Left lung (tissue), 4 donors: ENCODE measurements at regions not wholly inside any gene's neighbourhood (a gene's known extent, or its start where the extent isn't known, plus 50 kb on each side); places are given as distances from the start of the nearest gene placed in this dataset.

ENCODE experiments used
- ATAC-seq: fragments of 200-7000 bp; cut with Tn5 transposase; one replicate; pipeline ENCODE4 v1.9.1; 2020; ENCODE audit warnings: moderate library complexity
- DNase-seq, 4 donors: peaks; one replicate each; pipeline ENCODE4 v3.0.0-alpha.2; 2013 to 2020
- H3K27ac ChIP-seq, 2 donors: fragments of 200-600 bp; sonication (generic) in 1 of 2; one replicate each; pipeline versions ENCODE4 v1.5.0 to v1.8.0; 2020 to 2021
- H3K27me3 ChIP-seq, 2 donors: fragments of 200-600 bp; sonication (generic) in 1 of 2; one replicate each; pipeline versions ENCODE4 v1.5.0 to v1.8.0; 2020 to 2021
- H3K36me3 ChIP-seq, 2 donors: fragments of 200-600 bp; sonication (generic) in 1 of 2; one replicate each; pipeline versions ENCODE4 v1.5.0 to v1.8.0; 2020 to 2021
- H3K4me1 ChIP-seq, 2 donors: fragments of 200-600 bp; one replicate each; pipeline ENCODE4 v1.8.0; 2021
- H3K4me3 ChIP-seq, 2 donors: fragments of 200-600 bp; sonication (generic) in 1 of 2; one replicate each; pipeline versions ENCODE4 v1.5.0 to v1.8.0; 2020 to 2021; ENCODE audit warnings: mild to moderate bottlenecking in 1 of 2
- H3K9me3 ChIP-seq, 2 donors: fragments of 200-600 bp; sonication (generic) in 1 of 2; one replicate each; pipeline versions ENCODE4 v1.5.0 to v1.8.0; 2020 to 2021
- CTCF ChIP-seq, 2 donors: fragments of 200-600 bp; sonication (generic) in 1 of 2; IDR thresholded peaks; one replicate each; pipeline versions ENCODE4 v1.5.0 to v1.8.0; 2021; ENCODE audit warnings: antibody characterized with exemption in 2 of 2
- intact Hi-C, 2 donors: fragments of 100-400 bp; cut with DNase I; formaldehyde crosslinking; loops; one replicate each; pipeline versions ENCODE4 v1.11.2 to v1.14.2; 2022
- donor health status: DM: no; HTN: yes; CAD: no.
- donor health status: DM: no; HTN: no; CAD: no.

DNA sequence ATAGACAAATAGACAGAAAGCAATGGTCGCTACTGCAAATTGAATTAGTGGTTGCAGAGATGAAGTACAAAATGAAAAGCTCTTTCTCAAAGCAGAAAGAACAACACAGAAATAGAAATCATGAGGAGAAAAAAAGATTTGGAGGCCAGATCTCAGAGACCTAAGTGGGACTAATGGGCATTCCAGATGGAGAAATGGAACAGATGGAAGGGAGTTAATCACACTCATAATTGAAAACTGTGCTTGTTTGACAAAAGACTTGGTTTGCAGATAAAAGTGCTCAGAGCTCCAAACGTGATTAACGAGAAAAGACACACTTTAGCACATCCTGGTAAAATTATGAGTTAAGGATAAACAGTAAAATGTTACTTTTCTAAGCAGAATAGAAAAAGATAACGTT, 58.1 kb upstream of the SNRPB2 start:
- Histone ChIP-seq H3K27me3 (no peaks in the 10 kb centered on the region), H3K4me1 (no peaks in the 10 kb centered on the region), H3K4me3 (no peak overlapping the region), H3K27ac (no peak overlapping the region), H3K9me3 (peaks cover 0 to 11% of the 10 kb centered on the region in 2 donors), H3K36me3 (no peaks in the 10 kb centered on the region)
- DNase-seq (peak in 1 of 4 donors; percentile 15), ATAC-seq (no peak)
- intact Hi-C loops, result no loop called here
- no peak for TF ChIP-seq CTCF (IDR thresholded peaks at IDR 0.05)

DNA sequence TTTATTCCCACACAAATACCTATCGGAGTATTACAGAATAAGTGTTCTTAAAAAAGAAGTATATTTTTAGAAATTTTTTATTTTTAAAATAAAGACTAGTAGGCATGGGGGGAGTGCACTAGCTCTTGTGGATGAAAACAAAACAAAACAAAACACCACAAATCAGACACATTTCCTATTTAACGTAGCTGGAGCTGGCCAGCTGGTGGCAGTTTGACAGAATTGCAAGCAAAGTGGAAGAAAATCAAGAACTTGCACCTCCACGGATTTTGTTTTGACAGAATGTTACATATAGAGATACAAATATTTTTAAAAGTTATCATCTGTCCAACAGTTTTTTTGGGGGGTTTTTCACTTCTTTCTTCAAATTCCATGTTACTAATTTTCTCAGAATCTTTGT, 63.6 kb upstream of the SNRPB2 start:
- intact Hi-C loops, result no loop called here
- Histone ChIP-seq H3K27me3 (no peaks in the 10 kb centered on the region), H3K27ac (no peak overlapping the region), H3K9me3 (no peaks in the 10 kb centered on the region), H3K4me1 (no peaks in the 10 kb centered on the region), H3K36me3 (no peaks in the 10 kb centered on the region), H3K4me3 (no peak overlapping the region)
- no peak for TF ChIP-seq CTCF (IDR thresholded peaks at IDR 0.05)
- no peak for DNase-seq
- ATAC-seq, result no peak

DNA sequence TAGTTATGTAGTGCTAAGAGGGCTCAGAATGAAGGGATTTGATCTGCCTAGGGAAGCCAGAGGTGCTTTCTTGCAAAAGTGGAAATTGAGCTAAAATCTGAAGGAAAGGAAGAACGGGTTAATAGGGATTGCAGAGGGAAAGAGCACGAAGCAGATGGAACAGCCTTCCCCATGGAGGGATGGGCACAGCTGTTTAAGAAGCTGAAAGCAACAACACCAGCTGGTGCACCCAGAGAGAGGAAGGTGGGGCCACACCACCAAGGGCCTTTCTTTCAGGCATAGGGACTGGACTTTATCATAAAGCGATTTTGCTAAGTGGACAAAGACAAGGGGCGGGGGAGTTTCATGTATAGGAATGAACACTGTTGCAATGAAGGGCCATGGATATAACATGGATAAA, 65.8 kb upstream of the SNRPB2 start:
- no peak overlapping the region for H3K4me3 ChIP-seq
- no peak for DNase-seq
- H3K36me3 ChIP-seq, result no peaks in the 10 kb centered on the region
- ATAC-seq, result no peak
- H3K9me3 ChIP-seq, result no peaks in the 10 kb centered on the region
- intact Hi-C loops, result no loop called here
- no peaks in the 10 kb centered on the region for H3K4me1 ChIP-seq
- H3K27ac ChIP-seq, result no peak overlapping the region
- no peak for TF ChIP-seq CTCF (IDR thresholded peaks at IDR 0.05)
- no peaks in the 10 kb centered on the region for H3K27me3 ChIP-seq

GRCh38 chr20:16662467-16662866, 67.4 kb upstream of the SNRPB2 start:
- Histone ChIP-seq H3K4me3 (no peak overlapping the region), H3K27ac (no peak overlapping the region), H3K9me3 (no peaks in the 10 kb centered on the region), H3K4me1 (no peaks in the 10 kb centered on the region), H3K36me3 (no peaks in the 10 kb centered on the region), H3K27me3 (no peaks in the 10 kb centered on the region)
- intact Hi-C loops, result no loop called here
- TF ChIP-seq CTCF (IDR thresholded peaks at IDR 0.05), result no peak
- ATAC-seq, result no peak
- DNase-seq, result no peak

DNA sequence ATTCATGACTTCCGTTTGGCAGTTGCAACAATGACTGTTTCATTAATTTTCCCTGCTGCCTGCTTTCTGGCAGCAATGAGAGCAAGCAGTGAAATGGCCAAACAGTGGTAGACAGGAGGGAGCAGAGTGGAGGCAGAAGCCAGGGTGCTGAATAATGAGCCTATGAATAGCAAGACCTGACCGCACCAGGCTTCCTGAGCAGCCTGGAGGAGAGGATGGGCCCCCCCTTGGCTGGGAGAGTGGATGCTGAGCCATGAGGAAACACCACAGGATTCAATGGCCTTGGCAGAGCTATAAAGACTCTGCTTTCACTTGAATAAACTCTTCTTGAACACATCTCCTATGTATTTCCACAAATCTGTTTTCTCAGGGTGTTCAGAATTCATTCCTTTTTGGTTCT, 68.1 kb upstream of the SNRPB2 start:
- intact Hi-C loops, result no loop called here
- H3K36me3 ChIP-seq, result no peaks in the 10 kb centered on the region
- no peak for ATAC-seq
- H3K27me3 ChIP-seq, result no peaks in the 10 kb centered on the region
- no peak for TF ChIP-seq CTCF (IDR thresholded peaks at IDR 0.05)
- H3K4me1 ChIP-seq, result no peaks in the 10 kb centered on the region
- DNase-seq, result peak in 1 of 4 donors; percentile 19
- no peaks in the 10 kb centered on the region for H3K9me3 ChIP-seq
- no peak overlapping the region for H3K4me3 ChIP-seq
- H3K27ac ChIP-seq, result no peak overlapping the region
